Neural progenitor cell (in vitro differentiated cells): ENCODE measurements at regions not wholly inside any gene's neighbourhood (a gene's known extent, or its start where the extent isn't known, plus 50 kb on each side); places are given as distances from the start of the nearest gene placed in this dataset.

Source experiments
- DNase-seq: peaks from one replicate; pipeline ENCODE4 v3.0.0-alpha.2; 2016; ENCODE audit warnings: low spot score
- H2AFZ ChIP-seq: fragments of 200-600 bp; sonication (generic); replicated peaks from 2 replicates; pipeline ENCODE4 v1.6.1; 2016; ENCODE audit warnings: antibody characterized with exemption
- H3F3A ChIP-seq: fragments of 200-600 bp; sonication (generic); 2 replicates; pipeline ENCODE4 v1.6.1; 2016; ENCODE audit warnings: antibody characterized with exemption, low read depth
- H3K27ac ChIP-seq: fragments of 200-600 bp; sonication (generic); 2 replicates; pipeline ENCODE4 v1.5.1; 2016; ENCODE audit warnings: mild to moderate bottlenecking
- H3K27me3 ChIP-seq: fragments of 200-600 bp; sonication (generic); 2 replicates; pipeline ENCODE4 v1.6.1; 2016; ENCODE audit warnings: mild to moderate bottlenecking, moderate library complexity
- H3K36me3 ChIP-seq: fragments of 200-600 bp; sonication (generic); 2 replicates; pipeline ENCODE4 v1.5.1; 2016
- H3K4me1 ChIP-seq: fragments of 200-600 bp; sonication (generic); 2 replicates; pipeline ENCODE4 v1.6.1; 2016; ENCODE audit warnings: mixed run types
- H3K4me2 ChIP-seq: fragments of 200-600 bp; sonication (generic); 2 replicates; pipeline ENCODE4 v1.6.1; 2016
- H3K4me3 ChIP-seq: fragments of 200-600 bp; sonication (generic); 2 replicates; pipeline ENCODE4 v1.5.1; 2016
- H3K79me2 ChIP-seq: fragments of 200-600 bp; sonication (generic); 2 replicates; pipeline ENCODE4 v1.6.1; 2016; ENCODE audit warnings: low read depth
- H3K9ac ChIP-seq: fragments of 200-600 bp; sonication (generic); 2 replicates; pipeline ENCODE4 v1.6.1; 2016
- H3K9me3 ChIP-seq: fragments of 200-600 bp; sonication (generic); 2 replicates; pipeline ENCODE4 v1.5.1; 2016; ENCODE audit warnings: low read depth
- H4K20me1 ChIP-seq: fragments of 200-600 bp; sonication (generic); 2 replicates; pipeline ENCODE4 v1.6.1; 2016; ENCODE audit warnings: low read depth
- H3K27ac Mint-ChIP-seq: 3 replicates; pipeline ENCODE4 v1.8.0; 2021; ENCODE audit warnings: mixed read lengths
- H3K27me3 Mint-ChIP-seq: 2 replicates; pipeline ENCODE4 v1.8.0; 2022; ENCODE audit warnings: low read depth, mild to moderate bottlenecking, inconsistent platforms, moderate library complexity, mixed read lengths; ENCODE audit not compliant: insufficient read depth
- H3K36me3 Mint-ChIP-seq: 3 replicates; pipeline ENCODE4 v1.8.0; 2021; ENCODE audit warnings: mixed read lengths
- H3K4me1 Mint-ChIP-seq: 3 replicates; pipeline ENCODE4 v1.8.0; 2021; ENCODE audit warnings: mixed read lengths
- H3K4me3 Mint-ChIP-seq: 3 replicates; pipeline ENCODE4 v1.8.0; 2021; ENCODE audit warnings: mild to moderate bottlenecking, moderate library complexity, mixed read lengths
- H3K9me3 Mint-ChIP-seq: 3 replicates; pipeline ENCODE4 v1.8.0; 2020; ENCODE audit warnings: mixed read lengths
- CTCF ChIP-seq: fragments of 200-600 bp; sonication (generic); IDR thresholded peaks from 2 replicates; pipeline ENCODE4 v1.5.1; 2017; ENCODE audit warnings: antibody characterized with exemption, mild to moderate bottlenecking
- EZH2 ChIP-seq: fragments of 200-600 bp; sonication (generic); IDR thresholded peaks from 2 replicates; pipeline ENCODE4 v1.6.1; 2017; ENCODE audit warnings: antibody characterized with exemption, mild to moderate bottlenecking, moderate library complexity
- EZH2phosphoT487 ChIP-seq: fragments of 200-600 bp; sonication (generic); IDR thresholded peaks from 2 replicates; pipeline ENCODE4 v1.6.1; 2017; ENCODE audit warnings: antibody characterized with exemption

GRCh38 chr21:20377250-20377649, 621.0 kb upstream of the NCAM2 start:
- Mint-ChIP-seq H3K4me3 (no peak overlapping the region), H3K27me3 (no peaks in the 10 kb centered on the region), H3K27ac (no peak overlapping the region), H3K4me1 (no peaks in the 10 kb centered on the region), H3K36me3 (no peaks in the 10 kb centered on the region), H3K9me3 (no peaks in the 10 kb centered on the region)
- H4K20me1 ChIP-seq = no peaks in the 10 kb centered on the region
- H3K9ac ChIP-seq = no peak overlapping the region
- H3K36me3 ChIP-seq = no peaks in the 10 kb centered on the region
- no peak overlapping the region for H3K27ac ChIP-seq
- no peak overlapping the region for H2AFZ ChIP-seq
- no peaks in the 10 kb centered on the region for H3K4me1 ChIP-seq
- no peaks in the 10 kb centered on the region for H3K27me3 ChIP-seq
- H3K79me2 ChIP-seq = no peaks in the 10 kb centered on the region
- H3K4me2 ChIP-seq = no peak overlapping the region
- no peak for TF ChIP-seq CTCF
- H3K9me3 ChIP-seq = no peaks in the 10 kb centered on the region
- H3K4me3 ChIP-seq = no peak overlapping the region
- H3F3A ChIP-seq = no peaks in the 10 kb centered on the region
- no peak for DNase-seq

- Mint-ChIP-seq H3K27me3 (no peaks in the 10 kb centered on the region), H3K27ac (no peak overlapping the region), H3K4me3 (no peak overlapping the region), H3K4me1 (no peaks in the 10 kb centered on the region), H3K36me3 (no peaks in the 10 kb centered on the region), H3K9me3 (peaks cover 6% of the 10 kb centered on the region)
- Histone ChIP-seq H3K79me2 (no peaks in the 10 kb centered on the region), H3F3A (no peaks in the 10 kb centered on the region), H4K20me1 (no peaks in the 10 kb centered on the region), H3K27ac (no peak overlapping the region), H3K9ac (no peak overlapping the region), H3K4me3 (no peak overlapping the region), H3K4me2 (no peak overlapping the region), H3K36me3 (no peaks in the 10 kb centered on the region), H3K27me3 (no peaks in the 10 kb centered on the region), H3K4me1 (no peaks in the 10 kb centered on the region), H3K9me3 (no peaks in the 10 kb centered on the region), H2AFZ (peak overlapping the region; percentile 76)
- peak; percentile 9 for DNase-seq
- TF ChIP-seq EZH2phosphoT487 = no peak
Observed at GRCh38 chr21:20388400-20388799, 609.8 kb upstream of the NCAM2 start.

- no peak overlapping the region for H3K4me2 ChIP-seq
- no peak overlapping the region for H3K27ac ChIP-seq
- H3K36me3 Mint-ChIP-seq = no peaks in the 10 kb centered on the region
- no peaks in the 10 kb centered on the region for H3K79me2 ChIP-seq
- H3K36me3 ChIP-seq = no peaks in the 10 kb centered on the region
- H3K9me3 ChIP-seq = no peaks in the 10 kb centered on the region
- no peak overlapping the region for H3K27ac Mint-ChIP-seq
- H3K9ac ChIP-seq = no peak overlapping the region
- H2AFZ ChIP-seq = no peak overlapping the region
- no peak overlapping the region for H3K4me3 Mint-ChIP-seq
- H3K4me3 ChIP-seq = no peak overlapping the region
- no peak for TF ChIP-seq EZH2phosphoT487
- TF ChIP-seq CTCF = no peak
- TF ChIP-seq EZH2 = no peak
- no peaks in the 10 kb centered on the region for H3K4me1 ChIP-seq
- no peaks in the 10 kb centered on the region for H3K27me3 ChIP-seq
- no peaks in the 10 kb centered on the region for H3F3A ChIP-seq
- DNase-seq = no peak
- H3K27me3 Mint-ChIP-seq = no peaks in the 10 kb centered on the region
- H3K9me3 Mint-ChIP-seq = no peaks in the 10 kb centered on the region
- H4K20me1 ChIP-seq = no peaks in the 10 kb centered on the region
- no peaks in the 10 kb centered on the region for H3K4me1 Mint-ChIP-seq
Observed at GRCh38 chr21:20396798-20397197, 601.4 kb upstream of the NCAM2 start.

- Mint-ChIP-seq H3K36me3 (no peaks in the 10 kb centered on the region), H3K27ac (no peak overlapping the region)
- no peak overlapping the region for H2AFZ ChIP-seq
Observed at GRCh38 chr21:20404915-20405314, 593.3 kb upstream of the NCAM2 start.

More at GRCh38 chr21:20404915-20405314, 593.3 kb upstream of the NCAM2 start:
- Histone ChIP-seq H3K4me1 (no peaks in the 10 kb centered on the region), H3F3A (no peaks in the 10 kb centered on the region), H3K27ac (no peak overlapping the region), H3K9me3 (no peaks in the 10 kb centered on the region), H3K36me3 (no peaks in the 10 kb centered on the region), H3K27me3 (no peaks in the 10 kb centered on the region), H3K4me2 (no peak overlapping the region), H3K9ac (no peak overlapping the region), H3K79me2 (no peaks in the 10 kb centered on the region), H3K4me3 (no peak overlapping the region), H4K20me1 (no peaks in the 10 kb centered on the region)
- H3K9me3 Mint-ChIP-seq = no peaks in the 10 kb centered on the region
- no peak overlapping the region for H3K4me3 Mint-ChIP-seq
- H3K27me3 Mint-ChIP-seq = no peaks in the 10 kb centered on the region
- peak; percentile 8 for DNase-seq
- TF ChIP-seq CTCF (no peak), EZH2 (no peak), EZH2phosphoT487 (no peak)
- no peaks in the 10 kb centered on the region for H3K4me1 Mint-ChIP-seq
